ENCODE measurements at regions not wholly inside any gene's neighbourhood (a gene's known extent, or its start where the extent isn't known, plus 50 kb on each side); places are given as distances from the start of the nearest gene placed in this dataset.

- Mint-ChIP-seq H3K27me3 (ENCODE audit: low read depth) (no peaks in the 10 kb centered on the region), H3K4me1 (ENCODE audit: low read depth) (no peaks in the 10 kb centered on the region), H3K36me3 (ENCODE audit: low read depth) (no peaks in the 10 kb centered on the region), H3K27ac (no peak overlapping the region), H3K4me3 (no peak overlapping the region), H3K9me3 (peaks cover 5% of the 10 kb centered on the region)
- DNase-seq: no peak
- CTCF ChIA-PET: no interaction called here
- intact Hi-C loops (cut with micrococcal nuclease): no loop called here
Measured at GRCh38 chr7:46774515-46774914, 807.4 kb downstream of the TNS3 start.

- DNase-seq: no peak
- Mint-ChIP-seq H3K4me3 (no peak overlapping the region), H3K9me3 (peaks cover 9% of the 10 kb centered on the region), H3K27me3 (ENCODE audit: low read depth) (no peaks in the 10 kb centered on the region), H3K36me3 (ENCODE audit: low read depth) (no peaks in the 10 kb centered on the region), H3K4me1 (ENCODE audit: low read depth) (no peaks in the 10 kb centered on the region), H3K27ac (no peak overlapping the region)
- CTCF ChIA-PET: interaction anchor here (1.2 kb wide), 1 partner anchor 499 kb away, joined by 3 read pairs; no protein-coding TSS in a partner anchor
- intact Hi-C loops (cut with micrococcal nuclease): no loop called here
Measured at GRCh38 chr7:46772776-46773175, 809.1 kb downstream of the TNS3 start.

GRCh38 chr7:46767071-46767470, 814.8 kb downstream of the TNS3 start:
- CTCF ChIA-PET: no interaction called here
- no peaks in the 10 kb centered on the region for H3K27me3 Mint-ChIP-seq (ENCODE audit: low read depth)
- H3K27ac Mint-ChIP-seq: no peak overlapping the region
- no peak for DNase-seq
- no peaks in the 10 kb centered on the region for H3K4me1 Mint-ChIP-seq (ENCODE audit: low read depth)
- no peak overlapping the region for H3K4me3 Mint-ChIP-seq
- H3K36me3 Mint-ChIP-seq (ENCODE audit: low read depth): no peaks in the 10 kb centered on the region
- intact Hi-C loops (cut with micrococcal nuclease): no loop called here
- peaks cover 7% of the 10 kb centered on the region for H3K9me3 Mint-ChIP-seq

- no peak for DNase-seq
- CTCF ChIA-PET: no interaction called here
- Mint-ChIP-seq H3K27ac (no peak overlapping the region), H3K36me3 (ENCODE audit: low read depth) (no peaks in the 10 kb centered on the region), H3K4me1 (ENCODE audit: low read depth) (no peaks in the 10 kb centered on the region), H3K4me3 (no peak overlapping the region), H3K27me3 (ENCODE audit: low read depth) (no peaks in the 10 kb centered on the region), H3K9me3 (peaks cover 9% of the 10 kb centered on the region)
- intact Hi-C loops (cut with micrococcal nuclease): no loop called here
Measured at GRCh38 chr7:46764100-46764936, 817.6 kb downstream of the TNS3 start.

- no peak for DNase-seq
- no peaks in the 10 kb centered on the region for H3K36me3 Mint-ChIP-seq (ENCODE audit: low read depth)
- no peaks in the 10 kb centered on the region for H3K27me3 Mint-ChIP-seq (ENCODE audit: low read depth)
- no peak overlapping the region for H3K4me3 Mint-ChIP-seq
- CTCF ChIA-PET: no interaction called here
- no peaks in the 10 kb centered on the region for H3K4me1 Mint-ChIP-seq (ENCODE audit: low read depth)
- H3K27ac Mint-ChIP-seq: no peak overlapping the region
- H3K9me3 Mint-ChIP-seq: peaks cover 6% of the 10 kb centered on the region
- intact Hi-C loops (cut with micrococcal nuclease): no loop called here
Measured at GRCh38 chr7:46763344-46763743, 818.6 kb downstream of the TNS3 start.

GRCh38 chr7:46759711-46760480, 822.0 kb downstream of the TNS3 start:
- Mint-ChIP-seq H3K9me3 (peaks cover 9% of the 10 kb centered on the region), H3K4me3 (no peak overlapping the region), H3K36me3 (ENCODE audit: low read depth) (no peaks in the 10 kb centered on the region), H3K4me1 (ENCODE audit: low read depth) (no peaks in the 10 kb centered on the region), H3K27me3 (ENCODE audit: low read depth) (no peaks in the 10 kb centered on the region), H3K27ac (no peak overlapping the region)
- intact Hi-C loops (cut with micrococcal nuclease): no loop called here
- no peak for DNase-seq
- CTCF ChIA-PET: no interaction called here

- H3K9me3 Mint-ChIP-seq: peaks cover 4% of the 10 kb centered on the region
- no peak for DNase-seq
- no peaks in the 10 kb centered on the region for H3K4me1 Mint-ChIP-seq (ENCODE audit: low read depth)
- no peak overlapping the region for H3K27ac Mint-ChIP-seq
- no peaks in the 10 kb centered on the region for H3K36me3 Mint-ChIP-seq (ENCODE audit: low read depth)
- H3K27me3 Mint-ChIP-seq (ENCODE audit: low read depth): no peaks in the 10 kb centered on the region
- CTCF ChIA-PET: no interaction called here
- no peak overlapping the region for H3K4me3 Mint-ChIP-seq
- intact Hi-C loops (cut with micrococcal nuclease): no loop called here
Measured at GRCh38 chr7:46756996-46757395, 824.9 kb downstream of the TNS3 start.

GRCh38 chr7:46756256-46756655, 825.7 kb downstream of the TNS3 start:
- no peaks in the 10 kb centered on the region for H3K4me1 Mint-ChIP-seq (ENCODE audit: low read depth)
- intact Hi-C loops (cut with micrococcal nuclease): no loop called here
- no peak overlapping the region for H3K4me3 Mint-ChIP-seq
- no peak for DNase-seq
- H3K36me3 Mint-ChIP-seq (ENCODE audit: low read depth): no peaks in the 10 kb centered on the region
- H3K27ac Mint-ChIP-seq: no peak overlapping the region
- H3K9me3 Mint-ChIP-seq: peaks cover 4% of the 10 kb centered on the region
- CTCF ChIA-PET: no interaction called here
- no peaks in the 10 kb centered on the region for H3K27me3 Mint-ChIP-seq (ENCODE audit: low read depth)

- Mint-ChIP-seq H3K4me1 (ENCODE audit: low read depth) (no peaks in the 10 kb centered on the region), H3K9me3 (peaks cover 4% of the 10 kb centered on the region), H3K27me3 (ENCODE audit: low read depth) (no peaks in the 10 kb centered on the region), H3K36me3 (ENCODE audit: low read depth) (no peaks in the 10 kb centered on the region), H3K4me3 (no peak overlapping the region), H3K27ac (no peak overlapping the region)
- intact Hi-C loops (cut with micrococcal nuclease): no loop called here
- CTCF ChIA-PET: interaction anchor here (0.7 kb wide), 1 partner anchor 515 kb away, joined by 3 read pairs; no protein-coding TSS in a partner anchor
- DNase-seq: no peak
Measured at GRCh38 chr7:46755120-46756034, 826.5 kb downstream of the TNS3 start.

- CTCF ChIA-PET: no interaction called here
- H3K27ac Mint-ChIP-seq: no peak overlapping the region
- H3K9me3 Mint-ChIP-seq: peaks cover 7% of the 10 kb centered on the region
- H3K4me1 Mint-ChIP-seq (ENCODE audit: low read depth): no peaks in the 10 kb centered on the region
- no peak overlapping the region for H3K4me3 Mint-ChIP-seq
- no peak for DNase-seq
- no peaks in the 10 kb centered on the region for H3K36me3 Mint-ChIP-seq (ENCODE audit: low read depth)
- intact Hi-C loops (cut with micrococcal nuclease): no loop called here
- H3K27me3 Mint-ChIP-seq (ENCODE audit: low read depth): no peaks in the 10 kb centered on the region
Measured at GRCh38 chr7:46754140-46754720, 827.7 kb downstream of the TNS3 start.

GRCh38 chr7:46753662-46754061, 828.2 kb downstream of the TNS3 start:
- DNase-seq: no peak
- Mint-ChIP-seq H3K4me1 (ENCODE audit: low read depth) (no peaks in the 10 kb centered on the region), H3K36me3 (ENCODE audit: low read depth) (no peaks in the 10 kb centered on the region), H3K4me3 (no peak overlapping the region), H3K27ac (no peak overlapping the region), H3K27me3 (ENCODE audit: low read depth) (no peaks in the 10 kb centered on the region), H3K9me3 (peaks cover 7% of the 10 kb centered on the region)
- intact Hi-C loops (cut with micrococcal nuclease): no loop called here
- CTCF ChIA-PET: no interaction called here

GRCh38 chr7:46752881-46753366, 829.0 kb downstream of the TNS3 start:
- DNase-seq: no peak
- CTCF ChIA-PET: no interaction called here
- H3K27me3 Mint-ChIP-seq (ENCODE audit: low read depth): no peaks in the 10 kb centered on the region
- H3K27ac Mint-ChIP-seq: no peak overlapping the region
- H3K36me3 Mint-ChIP-seq (ENCODE audit: low read depth): no peaks in the 10 kb centered on the region
- intact Hi-C loops (cut with micrococcal nuclease): no loop called here
- peaks cover 5% of the 10 kb centered on the region for H3K9me3 Mint-ChIP-seq
- no peak overlapping the region for H3K4me3 Mint-ChIP-seq
- H3K4me1 Mint-ChIP-seq (ENCODE audit: low read depth): no peaks in the 10 kb centered on the region

Data from activated naive CD4-positive, alpha-beta T cell treated with anti-CD3 and anti-CD28 coated beads for 36 hours (primary cell).